Left lung (tissue), 4 donors: ENCODE measurements at regions not wholly inside any gene's neighbourhood (a gene's known extent, or its start where the extent isn't known, plus 50 kb on each side); places are given as distances from the start of the nearest gene placed in this dataset.

Experiments
- ATAC-seq: fragments of 200-7000 bp; cut with Tn5 transposase; one replicate; pipeline ENCODE4 v1.9.1; 2020; ENCODE audit warnings: moderate library complexity
- DNase-seq, 4 donors: peaks; one replicate each; pipeline ENCODE4 v3.0.0-alpha.2; 2013 to 2020
- H3K27ac ChIP-seq, 2 donors: fragments of 200-600 bp; sonication (generic) in 1 of 2; one replicate each; pipeline versions ENCODE4 v1.5.0 to v1.8.0; 2020 to 2021
- H3K27me3 ChIP-seq, 2 donors: fragments of 200-600 bp; sonication (generic) in 1 of 2; one replicate each; pipeline versions ENCODE4 v1.5.0 to v1.8.0; 2020 to 2021
- H3K36me3 ChIP-seq, 2 donors: fragments of 200-600 bp; sonication (generic) in 1 of 2; one replicate each; pipeline versions ENCODE4 v1.5.0 to v1.8.0; 2020 to 2021
- H3K4me1 ChIP-seq, 2 donors: fragments of 200-600 bp; one replicate each; pipeline ENCODE4 v1.8.0; 2021
- H3K4me3 ChIP-seq, 2 donors: fragments of 200-600 bp; sonication (generic) in 1 of 2; one replicate each; pipeline versions ENCODE4 v1.5.0 to v1.8.0; 2020 to 2021; ENCODE audit warnings: mild to moderate bottlenecking in 1 of 2
- H3K9me3 ChIP-seq, 2 donors: fragments of 200-600 bp; sonication (generic) in 1 of 2; one replicate each; pipeline versions ENCODE4 v1.5.0 to v1.8.0; 2020 to 2021
- CTCF ChIP-seq, 2 donors: fragments of 200-600 bp; sonication (generic) in 1 of 2; IDR thresholded peaks; one replicate each; pipeline versions ENCODE4 v1.5.0 to v1.8.0; 2021; ENCODE audit warnings: antibody characterized with exemption in 2 of 2
- intact Hi-C, 2 donors: fragments of 100-400 bp; cut with DNase I; formaldehyde crosslinking; loops; one replicate each; pipeline versions ENCODE4 v1.11.2 to v1.14.2; 2022
- donor health status: DM: no; HTN: yes; CAD: no.
- donor health status: DM: no; HTN: no; CAD: no.

DNA sequence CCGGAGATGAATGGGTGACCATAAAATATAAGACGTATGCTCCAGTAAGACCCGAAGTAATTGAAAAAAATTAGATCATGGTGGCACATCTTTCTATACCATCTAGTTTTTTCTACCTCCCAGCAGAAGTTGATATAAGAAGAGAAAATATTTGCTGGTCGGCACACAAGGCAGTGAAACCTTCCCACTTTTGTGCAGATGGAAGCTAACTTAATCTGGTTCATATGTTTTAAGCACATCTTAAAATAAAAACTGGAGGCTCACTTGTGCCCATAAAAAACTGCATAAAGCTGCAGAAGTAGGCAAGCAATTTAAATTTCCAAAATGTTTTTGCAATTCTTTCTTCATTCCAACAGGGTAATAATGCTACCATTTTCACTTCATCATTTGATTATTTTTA is 449.2 kb downstream of the CNTN3 start:
- no peaks in the 10 kb centered on the region for H3K27me3 ChIP-seq
- no peak overlapping the region for H3K4me3 ChIP-seq
- ATAC-seq (no peak), DNase-seq (no peak)
- intact Hi-C loops = no loop called here
- no peaks in the 10 kb centered on the region for H3K4me1 ChIP-seq
- TF ChIP-seq CTCF (IDR thresholded peaks at IDR 0.05) = no peak
- no peak overlapping the region for H3K27ac ChIP-seq
- peaks cover 0 to 23% of the 10 kb centered on the region in 2 donors for H3K9me3 ChIP-seq
- no peaks in the 10 kb centered on the region for H3K36me3 ChIP-seq

GRCh38 chr3:74149466-74149865 is 465.0 kb downstream of the CNTN3 start:
- H3K4me3 ChIP-seq = no peak overlapping the region
- intact Hi-C loops = no loop called here
- ATAC-seq (no peak), DNase-seq (no peak)
- no peaks in the 10 kb centered on the region for H3K27me3 ChIP-seq
- H3K36me3 ChIP-seq = no peaks in the 10 kb centered on the region
- no peak for TF ChIP-seq CTCF (IDR thresholded peaks at IDR 0.05)
- no peaks in the 10 kb centered on the region for H3K4me1 ChIP-seq
- H3K27ac ChIP-seq = no peak overlapping the region
- H3K9me3 ChIP-seq = no peaks in the 10 kb centered on the region

DNA sequence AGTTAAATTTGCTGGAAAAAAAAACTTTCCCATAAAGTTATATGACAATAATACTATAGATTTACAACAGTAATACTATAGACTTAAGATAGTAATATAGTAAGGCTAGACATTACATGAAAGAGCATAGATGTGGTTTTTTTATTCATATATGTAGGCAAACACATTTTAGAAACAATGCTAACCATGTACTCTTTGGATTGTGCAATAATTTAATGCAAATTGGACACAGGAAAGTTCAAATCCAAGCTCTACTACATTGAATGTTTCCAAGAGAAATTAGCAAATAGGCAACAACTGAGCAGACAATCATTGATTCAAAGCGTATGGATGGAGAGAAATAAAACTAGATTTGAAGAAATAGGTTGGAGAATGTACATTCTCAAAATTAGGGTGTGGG is 469.2 kb downstream of the CNTN3 start:
- Histone ChIP-seq H3K9me3 (no peaks in the 10 kb centered on the region), H3K27ac (no peak overlapping the region), H3K27me3 (no peaks in the 10 kb centered on the region), H3K4me3 (no peak overlapping the region), H3K4me1 (no peaks in the 10 kb centered on the region), H3K36me3 (no peaks in the 10 kb centered on the region)
- ATAC-seq = no peak
- no peak for TF ChIP-seq CTCF (IDR thresholded peaks at IDR 0.05)
- intact Hi-C loops = no loop called here
- DNase-seq = no peak

DNA sequence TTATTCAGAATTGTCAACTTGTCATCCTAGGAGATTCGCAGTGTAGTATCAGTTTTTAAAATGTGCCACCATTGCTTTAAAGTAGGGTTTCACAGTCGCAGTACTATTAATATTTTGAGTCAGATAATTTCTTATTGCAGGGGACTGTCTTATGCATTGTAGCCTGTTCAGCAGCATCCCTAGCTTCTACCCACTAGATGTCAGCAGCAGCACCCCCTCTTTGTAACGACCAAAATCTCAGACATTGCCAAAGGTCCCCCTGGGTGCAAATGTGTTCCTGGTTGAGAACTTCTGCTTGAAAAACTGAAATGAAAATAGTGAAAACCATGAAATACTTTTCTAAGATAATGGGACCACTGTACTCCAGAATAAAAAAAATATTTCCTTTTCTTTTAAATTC is 474.8 kb downstream of the CNTN3 start:
- DNase-seq (no peak), ATAC-seq (no peak)
- Histone ChIP-seq H3K36me3 (no peaks in the 10 kb centered on the region), H3K9me3 (peaks cover 0 to 10% of the 10 kb centered on the region in 2 donors), H3K27me3 (no peaks in the 10 kb centered on the region), H3K4me1 (no peaks in the 10 kb centered on the region), H3K27ac (no peak overlapping the region), H3K4me3 (no peak overlapping the region)
- intact Hi-C loops = no loop called here
- no peak for TF ChIP-seq CTCF (IDR thresholded peaks at IDR 0.05)

DNA sequence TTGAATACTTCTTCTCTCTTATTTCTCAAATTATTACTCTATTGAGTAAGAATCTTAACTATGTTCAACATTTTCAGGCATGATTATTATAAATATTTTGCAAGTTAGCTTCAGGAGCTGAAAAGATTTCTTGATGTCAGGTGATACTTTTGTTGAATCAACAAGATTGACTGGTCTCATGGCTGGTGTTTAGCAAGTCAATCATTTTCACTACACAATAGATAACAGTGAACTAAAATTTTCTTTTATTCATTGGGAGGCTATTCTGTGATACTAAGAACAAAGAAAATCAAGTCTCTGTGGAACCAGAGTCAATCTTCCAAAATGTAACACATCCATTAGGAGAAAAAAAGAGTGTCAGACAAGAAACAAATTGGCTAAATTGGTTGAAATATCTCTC is 476.7 kb downstream of the CNTN3 start:
- ATAC-seq (no peak), DNase-seq (no peak)
- TF ChIP-seq CTCF (IDR thresholded peaks at IDR 0.05) = no peak
- Histone ChIP-seq H3K9me3 (peaks cover 0 to 10% of the 10 kb centered on the region in 2 donors), H3K27me3 (no peaks in the 10 kb centered on the region), H3K4me1 (no peaks in the 10 kb centered on the region), H3K36me3 (no peaks in the 10 kb centered on the region), H3K4me3 (no peak overlapping the region), H3K27ac (no peak overlapping the region)
- intact Hi-C loops = no loop called here
